IMR-90 (cell line): ENCODE measurements at regions not wholly inside any gene's neighbourhood (a gene's known extent, or its start where the extent isn't known, plus 50 kb on each side); places are given as distances from the start of the nearest gene placed in this dataset.

Experiments used
- BHLHE40 ChIP-seq: fragments of 150-350 bp; IDR thresholded peaks from 2 replicates; pipeline ENCODE4 v1.6.1; 2016; ENCODE audit warnings: mild to moderate bottlenecking, low read depth, low read length
- CEBPB ChIP-seq: IDR thresholded peaks from 2 replicates; pipeline ENCODE4 v1.6.1; 2012; ENCODE audit warnings: low read depth, low read length, improper control_type of control experiment
- CHD1 ChIP-seq: IDR thresholded peaks from 2 replicates; pipeline ENCODE4 v1.6.1; 2012; ENCODE audit warnings: low read depth, low read length, improper control_type of control experiment
- CTCF ChIP-seq: conservative IDR thresholded peaks from 2 replicates; pipeline ENCODE4 v1.5.1; 2012; ENCODE audit warnings: mild to moderate bottlenecking, low read depth, low read length, improper control_type of control experiment
- ELK1 ChIP-seq: fragments of 150-350 bp; IDR thresholded peaks from 2 replicates; pipeline ENCODE4 v1.6.1; 2016; ENCODE audit warnings: low read depth, mild to moderate bottlenecking, low read length, moderate library complexity, borderline replicate concordance
- POLR2A ChIP-seq: IDR thresholded peaks from 2 replicates; pipeline ENCODE4 v1.6.1; 2012; ENCODE audit warnings: mild to moderate bottlenecking, low read depth, low read length
- RAD21 ChIP-seq: IDR thresholded peaks from 2 replicates; pipeline ENCODE4 v1.6.1; 2012; ENCODE audit warnings: low read length, improper control_type of control experiment
- RFX5 ChIP-seq: IDR thresholded peaks from 2 replicates; pipeline ENCODE4 v1.8.0; 2012; ENCODE audit warnings: low read depth, mild to moderate bottlenecking, low read length, moderate library complexity
- SMC3 ChIP-seq: fragments of 150-350 bp; IDR thresholded peaks from 2 replicates; pipeline ENCODE4 v1.6.1; 2016; ENCODE audit warnings: low read depth, mild to moderate bottlenecking, antibody characterized with exemption, low read length, moderate library complexity
- USF2 ChIP-seq: fragments of 150-350 bp; IDR thresholded peaks from 2 replicates; pipeline ENCODE4 v1.6.1; 2017; ENCODE audit warnings: mild to moderate bottlenecking, antibody characterized with exemption, low read length, low read depth

- TF ChIP-seq CTCF: no peak
- no peak for TF ChIP-seq CEBPB
- TF ChIP-seq SMC3: no peak
- TF ChIP-seq POLR2A: no peak
- TF ChIP-seq CHD1: no peak
- TF ChIP-seq RFX5: no peak
- no peak for TF ChIP-seq USF2
- TF ChIP-seq ELK1: no peak
- TF ChIP-seq RAD21: no peak
- no peak for TF ChIP-seq BHLHE40
Observed at GRCh38 chr2:70380621-70381020, 78.8 kb upstream of the FAM136A start.
